Panc1 (cell line): ENCODE measurements at regions not wholly inside any gene's neighbourhood (a gene's known extent, or its start where the extent isn't known, plus 50 kb on each side); places are given as distances from the start of the nearest gene placed in this dataset.

Experiments used
- ATAC-seq: fragments of 200-7000 bp; cut with Tn5 transposase; 2 replicates; pipeline ENCODE4 v1.9.1; 2020; ENCODE audit warnings: mild to moderate bottlenecking, moderate library complexity
- BruUV-seq: library from RNA; stranded (reverse); fragments of 400-500 nt; replicated peaks from 2 replicates; lab custom pipeline; 2021; lab: Mats Ljungman, UMichigan
- CTCF ChIA-PET: fragments of 300-600 bp; sonication (Branson Sonifier 250); formaldehyde crosslinking; loops from one replicate; lab custom pipeline; 2022; ENCODE audit warnings: antibody characterized with exemption; lab: Charles Lee
- POLR2A ChIA-PET: fragments of 300-600 bp; sonication (Branson Sonifier 250); formaldehyde crosslinking; loops from one replicate; lab custom pipeline; 2022; ENCODE audit warnings: antibody characterized with exemption; lab: Charles Lee
- DNase-seq: peaks from one replicate; pipeline ENCODE4 v3.0.0-alpha.2; 2010; ENCODE audit warnings: low read depth, low spot score
- H3K27ac ChIP-seq: 2 replicates; pipeline ENCODE4 v1.5.1; 2011; ENCODE audit warnings: mild to moderate bottlenecking, low read length, inconsistent platforms
- H3K27me3 ChIP-seq: fragments of 200-500 bp; sonication (Bioruptor generic); 2 replicates; pipeline ENCODE4 v1.6.0; 2014; ENCODE audit warnings: low read length, inconsistent platforms; ENCODE audit not compliant: control insufficient read depth, insufficient read depth
- H3K36me3 ChIP-seq: fragments of 200-500 bp; sonication (Bioruptor generic); 2 replicates; pipeline ENCODE4 v1.5.1; 2014; ENCODE audit warnings: inconsistent platforms, mild to moderate bottlenecking, low read length, moderate library complexity; ENCODE audit not compliant: control insufficient read depth, insufficient read depth
- H3K4me1 ChIP-seq: 2 replicates; pipeline ENCODE4 v1.5.1; 2011; ENCODE audit warnings: inconsistent platforms, mild to moderate bottlenecking, low read length, moderate library complexity; ENCODE audit not compliant: control insufficient read depth, insufficient read depth
- H3K4me3 ChIP-seq, 2 experiments: 2 replicates each; pipeline ENCODE4 v1.5.1; 2011 to 2012; ENCODE audit warnings: low read depth in 2 of 2, low read length in 2 of 2, mild to moderate bottlenecking in 2 of 2, inconsistent platforms in 1 of 2, moderate library complexity in 1 of 2
- H3K9me3 ChIP-seq: fragments of 200-500 bp; sonication (Bioruptor generic); 2 replicates; pipeline ENCODE4 v1.5.1; 2014; ENCODE audit warnings: low read depth, mild to moderate bottlenecking, inconsistent platforms, low read length, moderate library complexity; ENCODE audit not compliant: control insufficient read depth, insufficient read depth
- CTCF ChIP-seq: fragments of 450-650 bp; IDR thresholded peaks from 2 replicates; pipeline ENCODE4 v1.5.1; 2017; ENCODE audit warnings: mild to moderate bottlenecking
- POLR2AphosphoS5 ChIP-seq: IDR thresholded peaks from 2 replicates; pipeline ENCODE4 v1.6.1; 2012; ENCODE audit warnings: mild to moderate bottlenecking, low read depth, low read length, moderate library complexity
- REST ChIP-seq, 2 experiments: IDR thresholded peaks; 2 replicates each; pipeline ENCODE4 v1.6.1; 2011 to 2012; ENCODE audit warnings: low read depth in 2 of 2, control low read depth in 1 of 2, low read length in 1 of 2, mild to moderate bottlenecking in 1 of 2, moderate library complexity in 1 of 2; ENCODE audit not compliant: insufficient read depth in 1 of 2
- SIN3A ChIP-seq: IDR thresholded peaks from 2 replicates; pipeline ENCODE4 v1.6.1; 2012; ENCODE audit warnings: low read depth, mild to moderate bottlenecking, low read length, moderate library complexity, borderline replicate concordance; ENCODE audit not compliant: insufficient read depth
- TCF7L2 ChIP-seq: IDR thresholded peaks from 2 replicates; pipeline ENCODE4 v1.6.1; 2011; ENCODE audit warnings: mild to moderate bottlenecking, low read depth, low read length, inconsistent platforms
- in situ Hi-C: cut with HindIII; loops from 2 replicates; pipeline ENCODE4 v1.10.0; 2016; ENCODE audit warnings: low sequenced_read_pairs, low pct_unique_long_range_greater_than_20kb
- intact Hi-C: fragments of 100-400 bp; cut with micrococcal nuclease; formaldehyde crosslinking; loops from one replicate; pipeline ENCODE4 v1.10.0; 2022; ENCODE audit not compliant: unreplicated experiment

- Histone ChIP-seq H3K9me3 (no peaks in the 10 kb centered on the region), H3K27ac (no peak overlapping the region), H3K36me3 (no peaks in the 10 kb centered on the region), H3K27me3 (no peaks in the 10 kb centered on the region), H3K4me1 (no peaks in the 10 kb centered on the region), H3K4me3 (no peak overlapping the region)
- BruUV-seq: no TSS peak
- ChIA-PET CTCF (no interaction called here), POLR2A (no interaction called here)
- no peak for TF ChIP-seq POLR2AphosphoS5
- in situ Hi-C loops: no loop called here
- intact Hi-C loops: no loop called here
- ATAC-seq: no peak
- DNase-seq: no peak
Measured at GRCh38 chr18:73296686-73297085, 428.9 kb upstream of the NETO1 start.

- no peaks in the 10 kb centered on the region for H3K4me1 ChIP-seq
- in situ Hi-C loops (no loop called here), intact Hi-C loops (no loop called here)
- DNase-seq: no peak
- no peak overlapping the region for H3K27ac ChIP-seq
- no peak for TF ChIP-seq REST (IDR thresholded peaks at IDR 0.05; ENCODE audit: insufficient read depth in 1 of 2, low read depth in 2 of 2, low read length in 1 of 2)
- no peak for TF ChIP-seq POLR2AphosphoS5
- TF ChIP-seq SIN3A: no peak
- TF ChIP-seq TCF7L2: no peak
- no peak for TF ChIP-seq CTCF
- no peaks in the 10 kb centered on the region for H3K27me3 ChIP-seq
- no peak overlapping the region for H3K4me3 ChIP-seq
- ATAC-seq: no peak
- ChIA-PET POLR2A (no interaction called here), CTCF (no interaction called here)
- BruUV-seq: no TSS peak
- no peaks in the 10 kb centered on the region for H3K9me3 ChIP-seq
- no peaks in the 10 kb centered on the region for H3K36me3 ChIP-seq
Measured at GRCh38 chr18:73292156-73292555, 424.4 kb upstream of the NETO1 start.

- TF ChIP-seq POLR2AphosphoS5 (no peak), TCF7L2 (no peak), REST (IDR thresholded peaks at IDR 0.05; ENCODE audit: insufficient read depth in 1 of 2, low read depth in 2 of 2, low read length in 1 of 2) (no peak), CTCF (no peak), SIN3A (no peak)
- intact Hi-C loops: no loop called here
- no peaks in the 10 kb centered on the region for H3K4me1 ChIP-seq
- no TSS peak for BruUV-seq
- no peaks in the 10 kb centered on the region for H3K9me3 ChIP-seq
- CTCF ChIA-PET: no interaction called here
- no peak for DNase-seq
- no peaks in the 10 kb centered on the region for H3K36me3 ChIP-seq
- in situ Hi-C loops: no loop called here
- no peak overlapping the region for H3K4me3 ChIP-seq
- H3K27ac ChIP-seq: no peak overlapping the region
- H3K27me3 ChIP-seq: no peaks in the 10 kb centered on the region
- POLR2A ChIA-PET: interaction anchor here (0.6 kb wide), 1 partner anchor 32 kb away, joined by 3 read pairs; no protein-coding TSS in a partner anchor
- ATAC-seq: no peak
Measured at GRCh38 chr18:73288813-73289212, 421.0 kb upstream of the NETO1 start.
